Panc1 (cell line): ENCODE measurements at regions not wholly inside any gene's neighbourhood (a gene's known extent, or its start where the extent isn't known, plus 50 kb on each side); places are given as distances from the start of the nearest gene placed in this dataset.

Experiments used
- POLR2AphosphoS5 ChIP-seq: IDR thresholded peaks from 2 replicates; pipeline ENCODE4 v1.6.1; 2012; ENCODE audit warnings: mild to moderate bottlenecking, low read depth, low read length, moderate library complexity
- SIN3A ChIP-seq: IDR thresholded peaks from 2 replicates; pipeline ENCODE4 v1.6.1; 2012; ENCODE audit warnings: low read depth, mild to moderate bottlenecking, low read length, moderate library complexity, borderline replicate concordance; ENCODE audit not compliant: insufficient read depth
- TF ChIP-seq, protein P1 (sequence below): fragments of 450-650 bp; IDR thresholded peaks from 2 replicates; pipeline ENCODE4 v1.5.1; 2017; ENCODE audit warnings: mild to moderate bottlenecking
- TF ChIP-seq, protein P2 (sequence below), 2 experiments: IDR thresholded peaks; 2 replicates each; pipeline ENCODE4 v1.6.1; 2011 to 2012; ENCODE audit warnings: low read depth in 2 of 2, control low read depth in 1 of 2, low read length in 1 of 2, mild to moderate bottlenecking in 1 of 2, moderate library complexity in 1 of 2; ENCODE audit not compliant: insufficient read depth in 1 of 2

DNA sequence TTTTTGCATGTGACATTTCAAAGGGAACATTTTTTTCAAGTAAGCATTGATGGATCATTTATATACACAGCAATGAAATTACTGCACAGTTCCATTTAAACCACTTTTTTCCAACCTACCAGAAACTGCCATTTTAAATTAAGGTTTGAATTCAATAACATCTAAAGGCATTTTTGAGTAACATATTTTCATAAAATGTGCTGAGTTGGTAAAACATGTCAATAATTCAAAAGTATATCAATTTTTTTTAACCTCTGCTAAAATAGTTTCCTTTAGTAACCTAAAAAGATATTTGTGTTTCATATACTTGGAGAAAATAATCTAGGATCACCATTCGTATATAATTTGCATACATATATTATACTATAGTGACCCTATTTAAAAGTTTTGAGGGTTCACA, 355.1 kb upstream of the KCNMB2 start:
- TF ChIP-seq, protein P1, sequence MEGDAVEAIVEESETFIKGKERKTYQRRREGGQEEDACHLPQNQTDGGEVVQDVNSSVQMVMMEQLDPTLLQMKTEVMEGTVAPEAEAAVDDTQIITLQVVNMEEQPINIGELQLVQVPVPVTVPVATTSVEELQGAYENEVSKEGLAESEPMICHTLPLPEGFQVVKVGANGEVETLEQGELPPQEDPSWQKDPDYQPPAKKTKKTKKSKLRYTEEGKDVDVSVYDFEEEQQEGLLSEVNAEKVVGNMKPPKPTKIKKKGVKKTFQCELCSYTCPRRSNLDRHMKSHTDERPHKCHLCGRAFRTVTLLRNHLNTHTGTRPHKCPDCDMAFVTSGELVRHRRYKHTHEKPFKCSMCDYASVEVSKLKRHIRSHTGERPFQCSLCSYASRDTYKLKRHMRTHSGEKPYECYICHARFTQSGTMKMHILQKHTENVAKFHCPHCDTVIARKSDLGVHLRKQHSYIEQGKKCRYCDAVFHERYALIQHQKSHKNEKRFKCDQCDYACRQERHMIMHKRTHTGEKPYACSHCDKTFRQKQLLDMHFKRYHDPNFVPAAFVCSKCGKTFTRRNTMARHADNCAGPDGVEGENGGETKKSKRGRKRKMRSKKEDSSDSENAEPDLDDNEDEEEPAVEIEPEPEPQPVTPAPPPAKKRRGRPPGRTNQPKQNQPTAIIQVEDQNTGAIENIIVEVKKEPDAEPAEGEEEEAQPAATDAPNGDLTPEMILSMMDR, result no peak
- no peak for TF ChIP-seq POLR2AphosphoS5
- TF ChIP-seq SIN3A, result no peak
- TF ChIP-seq, protein P2, sequence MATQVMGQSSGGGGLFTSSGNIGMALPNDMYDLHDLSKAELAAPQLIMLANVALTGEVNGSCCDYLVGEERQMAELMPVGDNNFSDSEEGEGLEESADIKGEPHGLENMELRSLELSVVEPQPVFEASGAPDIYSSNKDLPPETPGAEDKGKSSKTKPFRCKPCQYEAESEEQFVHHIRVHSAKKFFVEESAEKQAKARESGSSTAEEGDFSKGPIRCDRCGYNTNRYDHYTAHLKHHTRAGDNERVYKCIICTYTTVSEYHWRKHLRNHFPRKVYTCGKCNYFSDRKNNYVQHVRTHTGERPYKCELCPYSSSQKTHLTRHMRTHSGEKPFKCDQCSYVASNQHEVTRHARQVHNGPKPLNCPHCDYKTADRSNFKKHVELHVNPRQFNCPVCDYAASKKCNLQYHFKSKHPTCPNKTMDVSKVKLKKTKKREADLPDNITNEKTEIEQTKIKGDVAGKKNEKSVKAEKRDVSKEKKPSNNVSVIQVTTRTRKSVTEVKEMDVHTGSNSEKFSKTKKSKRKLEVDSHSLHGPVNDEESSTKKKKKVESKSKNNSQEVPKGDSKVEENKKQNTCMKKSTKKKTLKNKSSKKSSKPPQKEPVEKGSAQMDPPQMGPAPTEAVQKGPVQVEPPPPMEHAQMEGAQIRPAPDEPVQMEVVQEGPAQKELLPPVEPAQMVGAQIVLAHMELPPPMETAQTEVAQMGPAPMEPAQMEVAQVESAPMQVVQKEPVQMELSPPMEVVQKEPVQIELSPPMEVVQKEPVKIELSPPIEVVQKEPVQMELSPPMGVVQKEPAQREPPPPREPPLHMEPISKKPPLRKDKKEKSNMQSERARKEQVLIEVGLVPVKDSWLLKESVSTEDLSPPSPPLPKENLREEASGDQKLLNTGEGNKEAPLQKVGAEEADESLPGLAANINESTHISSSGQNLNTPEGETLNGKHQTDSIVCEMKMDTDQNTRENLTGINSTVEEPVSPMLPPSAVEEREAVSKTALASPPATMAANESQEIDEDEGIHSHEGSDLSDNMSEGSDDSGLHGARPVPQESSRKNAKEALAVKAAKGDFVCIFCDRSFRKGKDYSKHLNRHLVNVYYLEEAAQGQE (IDR thresholded peaks at IDR 0.05; ENCODE audit: insufficient read depth in 1 of 2, low read depth in 2 of 2, low read length in 1 of 2), result no peak
